Activated CD8-positive, alpha-beta T cell treated with anti-CD3 and anti-CD28 coated beads for 36 hours (primary cell): ENCODE measurements at regions not wholly inside any gene's neighbourhood (a gene's known extent, or its start where the extent isn't known, plus 50 kb on each side); places are given as distances from the start of the nearest gene placed in this dataset.

ENCODE experiments used
- ATAC-seq: fragments of 200-7000 bp; cut with Tn5 transposase; one replicate; pipeline ENCODE4 v1.10.0; 2021; ENCODE audit warnings: mild to moderate bottlenecking, moderate library complexity
- CTCF ChIA-PET: fragments of 350-600 bp; sonication (Branson Sonifier 250); formaldehyde crosslinking; loops from one replicate; lab custom pipeline; 2021; ENCODE audit warnings: antibody characterized with exemption; lab: Charles Lee
- POLR2A ChIA-PET: fragments of 350-600 bp; sonication (Branson Sonifier 250); formaldehyde crosslinking; loops from one replicate; lab custom pipeline; 2021; ENCODE audit warnings: antibody characterized with exemption; lab: Charles Lee
- DNase-seq: peaks from one replicate; pipeline ENCODE4 v3.0.0-alpha.2; 2020
- H3K27ac Mint-ChIP-seq: one replicate; pipeline ENCODE4 v1.8.0; 2021; ENCODE audit warnings: mild to moderate bottlenecking, mixed read lengths
- H3K27me3 Mint-ChIP-seq: one replicate; pipeline ENCODE4 v1.8.0; 2021; ENCODE audit warnings: mixed read lengths
- H3K36me3 Mint-ChIP-seq: one replicate; pipeline ENCODE4 v1.8.0; 2021; ENCODE audit warnings: low read depth, mixed read lengths
- H3K4me1 Mint-ChIP-seq: one replicate; pipeline ENCODE4 v1.8.0; 2021; ENCODE audit warnings: low read depth, mixed read lengths
- H3K4me3 Mint-ChIP-seq: one replicate; pipeline ENCODE4 v1.8.0; 2021; ENCODE audit warnings: mild to moderate bottlenecking, moderate library complexity, mixed read lengths
- H3K9me3 Mint-ChIP-seq: one replicate; pipeline ENCODE4 v1.8.0; 2021; ENCODE audit warnings: mixed read lengths
- CTCF ChIP-seq: fragments of 200-600 bp; IDR thresholded peaks from one replicate; pipeline ENCODE4 v1.8.0; 2022; ENCODE audit warnings: antibody characterized with exemption, mild to moderate bottlenecking
- intact Hi-C: fragments of 100-400 bp; cut with micrococcal nuclease; formaldehyde crosslinking; loops from one replicate; pipeline ENCODE4 v1.10.0; 2022

GRCh38 chr4:176413171-176413570 lies 93.4 kb downstream of the SPCS3 start:
- ChIA-PET POLR2A (no interaction called here), CTCF (no interaction called here)
- Mint-ChIP-seq H3K9me3 (no peaks in the 10 kb centered on the region), H3K36me3 (no peaks in the 10 kb centered on the region), H3K27ac (no peak overlapping the region), H3K4me1 (no peaks in the 10 kb centered on the region), H3K4me3 (no peak overlapping the region), H3K27me3 (peaks cover 4% of the 10 kb centered on the region)
- intact Hi-C loops: no loop called here
- DNase-seq (no peak), ATAC-seq (no peak)
- TF ChIP-seq CTCF: no peak

GRCh38 chr4:176422001-176422400 lies 102.2 kb downstream of the SPCS3 start:
- DNase-seq: no peak
- Mint-ChIP-seq H3K4me3 (no peak overlapping the region), H3K9me3 (no peaks in the 10 kb centered on the region), H3K27me3 (peaks cover 2% of the 10 kb centered on the region), H3K4me1 (no peaks in the 10 kb centered on the region), H3K36me3 (no peaks in the 10 kb centered on the region), H3K27ac (no peak overlapping the region)
- intact Hi-C loops: no loop called here
- ChIA-PET CTCF (no interaction called here), POLR2A (no interaction called here)
- ATAC-seq: no peak
- no peak for TF ChIP-seq CTCF

- ATAC-seq (no peak), DNase-seq (no peak)
- H3K27me3 Mint-ChIP-seq: no peaks in the 10 kb centered on the region
- H3K36me3 Mint-ChIP-seq: no peaks in the 10 kb centered on the region
- ChIA-PET POLR2A (no interaction called here), CTCF (no interaction called here)
- no peaks in the 10 kb centered on the region for H3K9me3 Mint-ChIP-seq
- intact Hi-C loops: no loop called here
- no peak for TF ChIP-seq CTCF
- no peak overlapping the region for H3K4me3 Mint-ChIP-seq
- no peak overlapping the region for H3K27ac Mint-ChIP-seq
- H3K4me1 Mint-ChIP-seq: no peaks in the 10 kb centered on the region
Measured at GRCh38 chr4:176422511-176422910, 102.7 kb downstream of the SPCS3 start.

GRCh38 chr4:176425035-176425434 lies 105.3 kb downstream of the SPCS3 start:
- Mint-ChIP-seq H3K27ac (no peak overlapping the region), H3K9me3 (no peaks in the 10 kb centered on the region), H3K4me3 (no peak overlapping the region), H3K36me3 (no peaks in the 10 kb centered on the region), H3K27me3 (no peaks in the 10 kb centered on the region), H3K4me1 (no peaks in the 10 kb centered on the region)
- ATAC-seq: no peak
- CTCF ChIA-PET: no interaction called here
- intact Hi-C loops: no loop called here
- TF ChIP-seq CTCF: no peak
- DNase-seq: no peak
- POLR2A ChIA-PET: no interaction called here

GRCh38 chr4:176432811-176433540 lies 113.2 kb downstream of the SPCS3 start:
- DNase-seq (no peak), ATAC-seq (no peak)
- TF ChIP-seq CTCF: no peak
- intact Hi-C loops: no loop called here
- Mint-ChIP-seq H3K4me3 (no peak overlapping the region), H3K36me3 (no peaks in the 10 kb centered on the region), H3K27me3 (no peaks in the 10 kb centered on the region), H3K4me1 (peaks cover 2% of the 10 kb centered on the region), H3K9me3 (no peaks in the 10 kb centered on the region), H3K27ac (no peak overlapping the region)
- CTCF ChIA-PET: no interaction called here
- POLR2A ChIA-PET: no interaction called here
